Activated naive CD8-positive, alpha-beta T cell (primary cell): ENCODE measurements at regions not wholly inside any gene's neighbourhood (a gene's known extent, or its start where the extent isn't known, plus 50 kb on each side); places are given as distances from the start of the nearest gene placed in this dataset.
"Not testable (repeated sequence)": the region's sequence is repeated elsewhere in the genome, so short reads cannot be mapped to it uniquely, and the experiment has no call there.

ENCODE experiments used
- H3K27ac Mint-ChIP-seq: one replicate; pipeline ENCODE4 v1.8.0; 2021; ENCODE audit warnings: mixed read lengths
- H3K27me3 Mint-ChIP-seq: one replicate; pipeline ENCODE4 v1.8.0; 2021; ENCODE audit warnings: mixed read lengths
- H3K36me3 Mint-ChIP-seq: one replicate; pipeline ENCODE4 v1.8.0; 2021; ENCODE audit warnings: mixed read lengths
- H3K4me1 Mint-ChIP-seq: one replicate; pipeline ENCODE4 v1.8.0; 2021; ENCODE audit warnings: low read depth, mixed read lengths
- H3K4me3 Mint-ChIP-seq: one replicate; pipeline ENCODE4 v1.8.0; 2021; ENCODE audit warnings: mild to moderate bottlenecking, mixed read lengths
- H3K9me3 Mint-ChIP-seq: one replicate; pipeline ENCODE4 v1.8.0; 2021; ENCODE audit warnings: low read depth, mixed read lengths

- H3K27me3 Mint-ChIP-seq, H3K4me1 Mint-ChIP-seq, H3K27ac Mint-ChIP-seq, H3K9me3 Mint-ChIP-seq, H3K4me3 Mint-ChIP-seq, H3K36me3 Mint-ChIP-seq: not testable (repeated sequence)
Measured at GRCh38 chr4:155574329-155574728, 92.3 kb upstream of the GUCY1A1 start.

- Mint-ChIP-seq H3K27me3 (peaks cover 4% of the 10 kb centered on the region), H3K27ac (no peak overlapping the region), H3K4me3 (no peak overlapping the region), H3K4me1 (no peaks in the 10 kb centered on the region), H3K36me3 (no peaks in the 10 kb centered on the region), H3K9me3 (no peaks in the 10 kb centered on the region)
Measured at GRCh38 chr4:155573126-155573525, 93.5 kb upstream of the GUCY1A1 start.

- no peak overlapping the region for H3K27ac Mint-ChIP-seq
- H3K36me3 Mint-ChIP-seq, result no peaks in the 10 kb centered on the region
- no peaks in the 10 kb centered on the region for H3K4me1 Mint-ChIP-seq
- H3K9me3 Mint-ChIP-seq, result no peaks in the 10 kb centered on the region
- no peak overlapping the region for H3K4me3 Mint-ChIP-seq
- peaks cover 4% of the 10 kb centered on the region for H3K27me3 Mint-ChIP-seq
Measured at GRCh38 chr4:155572106-155572703, 94.4 kb upstream of the GUCY1A1 start.

- Mint-ChIP-seq H3K4me3 (no peak overlapping the region), H3K36me3 (no peaks in the 10 kb centered on the region), H3K4me1 (no peaks in the 10 kb centered on the region), H3K27ac (no peak overlapping the region), H3K27me3 (peaks cover 2% of the 10 kb centered on the region), H3K9me3 (no peaks in the 10 kb centered on the region)
Measured at GRCh38 chr4:155571184-155571944, 95.3 kb upstream of the GUCY1A1 start.

GRCh38 chr4:155570661-155571060 is 96.0 kb upstream of the GUCY1A1 start:
- no peaks in the 10 kb centered on the region for H3K9me3 Mint-ChIP-seq
- no peaks in the 10 kb centered on the region for H3K36me3 Mint-ChIP-seq
- no peaks in the 10 kb centered on the region for H3K4me1 Mint-ChIP-seq
- H3K27me3 Mint-ChIP-seq, result peaks cover 2% of the 10 kb centered on the region
- H3K4me3 Mint-ChIP-seq, result no peak overlapping the region
- no peak overlapping the region for H3K27ac Mint-ChIP-seq

- H3K27ac Mint-ChIP-seq, result no peak overlapping the region
- no peaks in the 10 kb centered on the region for H3K9me3 Mint-ChIP-seq
- no peaks in the 10 kb centered on the region for H3K4me1 Mint-ChIP-seq
- no peaks in the 10 kb centered on the region for H3K36me3 Mint-ChIP-seq
- H3K27me3 Mint-ChIP-seq, result peaks cover 2% of the 10 kb centered on the region
- H3K4me3 Mint-ChIP-seq, result no peak overlapping the region
Measured at GRCh38 chr4:155569960-155570515, 96.6 kb upstream of the GUCY1A1 start.

- H3K27ac Mint-ChIP-seq, result no peak overlapping the region
- H3K4me1 Mint-ChIP-seq, result no peaks in the 10 kb centered on the region
- H3K36me3 Mint-ChIP-seq, result no peaks in the 10 kb centered on the region
- H3K4me3 Mint-ChIP-seq, result no peak overlapping the region
- H3K9me3 Mint-ChIP-seq, result no peaks in the 10 kb centered on the region
- H3K27me3 Mint-ChIP-seq, result peaks cover 2% of the 10 kb centered on the region
Measured at GRCh38 chr4:155569471-155569870, 97.2 kb upstream of the GUCY1A1 start.

- Mint-ChIP-seq H3K4me1 (no peaks in the 10 kb centered on the region), H3K9me3 (no peaks in the 10 kb centered on the region), H3K36me3 (no peaks in the 10 kb centered on the region), H3K4me3 (no peak overlapping the region), H3K27me3 (peaks cover 6% of the 10 kb centered on the region), H3K27ac (no peak overlapping the region)
Measured at GRCh38 chr4:155568641-155569220, 97.9 kb upstream of the GUCY1A1 start.

GRCh38 chr4:155566354-155566753 is 100.3 kb upstream of the GUCY1A1 start:
- H3K27ac Mint-ChIP-seq, result no peak overlapping the region
- H3K4me3 Mint-ChIP-seq, result no peak overlapping the region
- H3K4me1 Mint-ChIP-seq, result no peaks in the 10 kb centered on the region
- peaks cover 9% of the 10 kb centered on the region for H3K27me3 Mint-ChIP-seq
- H3K9me3 Mint-ChIP-seq, result no peaks in the 10 kb centered on the region
- H3K36me3 Mint-ChIP-seq, result no peaks in the 10 kb centered on the region

GRCh38 chr4:155565776-155566175 is 100.9 kb upstream of the GUCY1A1 start:
- H3K36me3 Mint-ChIP-seq, result no peaks in the 10 kb centered on the region
- peaks cover 9% of the 10 kb centered on the region for H3K27me3 Mint-ChIP-seq
- no peaks in the 10 kb centered on the region for H3K4me1 Mint-ChIP-seq
- no peak overlapping the region for H3K27ac Mint-ChIP-seq
- H3K9me3 Mint-ChIP-seq, result no peaks in the 10 kb centered on the region
- no peak overlapping the region for H3K4me3 Mint-ChIP-seq

GRCh38 chr4:155565330-155565729 is 101.3 kb upstream of the GUCY1A1 start:
- Mint-ChIP-seq H3K9me3 (no peaks in the 10 kb centered on the region), H3K27ac (no peak overlapping the region), H3K36me3 (no peaks in the 10 kb centered on the region)

GRCh38 chr4:155564880-155565279 is 101.8 kb upstream of the GUCY1A1 start:
- Mint-ChIP-seq H3K4me1 (no peaks in the 10 kb centered on the region), H3K4me3 (no peak overlapping the region), H3K27me3 (peaks cover 6% of the 10 kb centered on the region), H3K36me3 (no peaks in the 10 kb centered on the region), H3K9me3 (no peaks in the 10 kb centered on the region), H3K27ac (no peak overlapping the region)

More at GRCh38 chr4:155565330-155565729, 101.3 kb upstream of the GUCY1A1 start:
- no peaks in the 10 kb centered on the region for H3K4me1 Mint-ChIP-seq
- H3K27me3 Mint-ChIP-seq, result peaks cover 8% of the 10 kb centered on the region
- H3K4me3 Mint-ChIP-seq, result no peak overlapping the region

- Mint-ChIP-seq H3K4me3 (no peak overlapping the region), H3K36me3 (no peaks in the 10 kb centered on the region), H3K4me1 (no peaks in the 10 kb centered on the region), H3K27me3 (peaks cover 6% of the 10 kb centered on the region), H3K9me3 (no peaks in the 10 kb centered on the region), H3K27ac (no peak overlapping the region)
Measured at GRCh38 chr4:155564086-155564485, 102.6 kb upstream of the GUCY1A1 start.

- no peak overlapping the region for H3K27ac Mint-ChIP-seq
- no peaks in the 10 kb centered on the region for H3K9me3 Mint-ChIP-seq
- H3K4me3 Mint-ChIP-seq, result no peak overlapping the region
- no peaks in the 10 kb centered on the region for H3K4me1 Mint-ChIP-seq
- H3K36me3 Mint-ChIP-seq, result no peaks in the 10 kb centered on the region
- peaks cover 6% of the 10 kb centered on the region for H3K27me3 Mint-ChIP-seq
Measured at GRCh38 chr4:155559915-155560314, 106.7 kb upstream of the GUCY1A1 start.

GRCh38 chr4:155552180-155552579 is 114.5 kb upstream of the GUCY1A1 start:
- Mint-ChIP-seq H3K4me1 (no peaks in the 10 kb centered on the region), H3K27me3 (no peaks in the 10 kb centered on the region), H3K36me3 (no peaks in the 10 kb centered on the region), H3K4me3 (no peak overlapping the region), H3K9me3 (peaks cover 14% of the 10 kb centered on the region), H3K27ac (no peak overlapping the region)
